ENCODE measurements at regions not wholly inside any gene's neighbourhood (a gene's known extent, or its start where the extent isn't known, plus 50 kb on each side); places are given as distances from the start of the nearest gene placed in this dataset.

DNA sequence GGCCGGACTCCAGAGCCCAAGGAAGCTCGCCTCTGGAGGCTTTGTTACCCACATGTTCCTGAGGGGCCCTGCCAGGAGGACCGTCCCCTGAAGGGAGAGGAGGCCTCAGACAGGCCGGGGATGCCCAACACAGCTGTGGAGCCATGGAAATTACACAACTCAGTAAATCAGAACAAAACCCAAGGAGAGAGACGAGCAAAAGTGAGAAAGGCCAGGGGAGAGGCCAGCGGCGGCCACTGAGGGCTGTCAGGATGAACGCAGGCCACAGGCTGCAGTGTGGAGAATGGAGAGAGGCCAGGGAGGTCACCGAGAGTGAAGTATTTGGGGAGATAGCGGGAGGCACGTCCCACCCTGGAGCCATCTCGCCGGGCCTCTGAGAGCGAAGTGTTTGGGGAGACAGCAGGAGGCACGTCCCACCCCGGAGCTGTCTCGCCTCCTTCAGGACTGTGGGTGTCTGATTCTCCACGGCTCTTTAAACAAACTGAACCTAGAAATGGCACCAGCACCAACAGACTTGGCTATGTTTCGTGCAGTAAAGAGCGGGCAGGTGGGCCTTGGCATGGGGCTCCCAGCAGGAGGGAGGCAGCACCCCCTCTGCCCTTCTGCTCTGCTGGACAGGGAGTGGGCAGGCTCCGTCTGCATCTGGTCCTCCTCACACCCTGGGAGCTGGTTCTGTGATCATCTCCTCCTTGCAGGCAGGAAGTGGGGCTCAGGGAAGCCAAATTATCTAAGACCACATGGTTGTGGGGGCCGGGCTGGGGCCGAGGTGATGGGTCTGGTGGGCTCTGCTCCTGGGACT, 91.0 kb downstream of the YTHDF1 start:
- Histone ChIP-seq H3K27ac (ENCODE audit: low read depth, low read length) (no peak overlapping the region), H3K9ac (ENCODE audit: extremely low read depth, low read length, poor library complexity, severe bottlenecking) (no peak overlapping the region), H3K36me3 (ENCODE audit: control insufficient read depth, insufficient read depth, low read length) (no peaks in the 10 kb centered on the region), H3K4me1 (ENCODE audit: control insufficient read depth, insufficient read depth, low read length) (no peaks in the 10 kb centered on the region), H3K9me3 (ENCODE audit: control insufficient read depth, low read length) (no peaks in the 10 kb centered on the region), H3K4me3 (ENCODE audit: low read length) (no peak overlapping the region), H3K27me3 (ENCODE audit: control insufficient read depth, insufficient read depth, low read length, poor library complexity, severe bottlenecking) (peaks cover 5% of the 10 kb centered on the region)
- WGBS, 2 experiments (ENCODE audit: insufficient coverage in 1 of 2, insufficient read length in 1 of 2) = 83 to 87% methylated on average over 21 to 23 of the region's 23 CpGs
- no peak for TF ChIP-seq CTCF (conservative IDR thresholded peaks at IDR 0.05)
- DNase-seq = peak; percentile 15
- Mint-ChIP-seq H3K4me3 (no peak overlapping the region), H3K27me3 (ENCODE audit: insufficient read depth) (no peaks in the 10 kb centered on the region), H3K36me3 (ENCODE audit: low read depth) (no peaks in the 10 kb centered on the region), H3K9me3 (no peaks in the 10 kb centered on the region), H3K4me1 (no peaks in the 10 kb centered on the region), H3K27ac (no peak overlapping the region)

GRCh38 chr20:63124092-63124781, 91.7 kb downstream of the YTHDF1 start:
- no peak for TF ChIP-seq CTCF (conservative IDR thresholded peaks at IDR 0.05)
- Histone ChIP-seq H3K36me3 (ENCODE audit: control insufficient read depth, insufficient read depth, low read length) (no peaks in the 10 kb centered on the region), H3K9me3 (ENCODE audit: control insufficient read depth, low read length) (no peaks in the 10 kb centered on the region), H3K27me3 (ENCODE audit: control insufficient read depth, insufficient read depth, low read length, poor library complexity, severe bottlenecking) (peaks cover under 1% of the 10 kb centered on the region), H3K27ac (ENCODE audit: low read depth, low read length) (no peak overlapping the region), H3K4me3 (ENCODE audit: low read length) (no peak overlapping the region), H3K4me1 (ENCODE audit: control insufficient read depth, insufficient read depth, low read length) (no peaks in the 10 kb centered on the region), H3K9ac (ENCODE audit: extremely low read depth, low read length, poor library complexity, severe bottlenecking) (no peak overlapping the region)
- H3K4me3 Mint-ChIP-seq = no peak overlapping the region
- H3K4me1 Mint-ChIP-seq = no peaks in the 10 kb centered on the region
- H3K36me3 Mint-ChIP-seq (ENCODE audit: low read depth) = no peaks in the 10 kb centered on the region
- H3K27me3 Mint-ChIP-seq (ENCODE audit: insufficient read depth) = no peaks in the 10 kb centered on the region
- DNase-seq = peak; percentile 35
- WGBS, 2 experiments (ENCODE audit: insufficient coverage in 1 of 2, insufficient read length in 1 of 2) = 79 to 91% methylated on average over 2 to 19 of the region's 19 CpGs
- no peak overlapping the region for H3K27ac Mint-ChIP-seq
- no peaks in the 10 kb centered on the region for H3K9me3 Mint-ChIP-seq

- Histone ChIP-seq H3K4me1 (ENCODE audit: control insufficient read depth, insufficient read depth, low read length) (no peaks in the 10 kb centered on the region), H3K27me3 (ENCODE audit: control insufficient read depth, insufficient read depth, low read length, poor library complexity, severe bottlenecking) (no peaks in the 10 kb centered on the region), H3K36me3 (ENCODE audit: control insufficient read depth, insufficient read depth, low read length) (no peaks in the 10 kb centered on the region), H3K4me3 (ENCODE audit: low read length) (no peak overlapping the region), H3K9ac (ENCODE audit: extremely low read depth, low read length, poor library complexity, severe bottlenecking) (no peak overlapping the region), H3K27ac (ENCODE audit: low read depth, low read length) (no peak overlapping the region), H3K9me3 (ENCODE audit: control insufficient read depth, low read length) (no peaks in the 10 kb centered on the region)
- no peaks in the 10 kb centered on the region for H3K9me3 Mint-ChIP-seq
- H3K4me3 Mint-ChIP-seq = no peak overlapping the region
- no peaks in the 10 kb centered on the region for H3K4me1 Mint-ChIP-seq
- WGBS, 2 experiments (ENCODE audit: insufficient coverage in 1 of 2, insufficient read length in 1 of 2) = 89% methylated on average over 17 to 21 of the region's 21 CpGs
- H3K27ac Mint-ChIP-seq = no peak overlapping the region
- DNase-seq = peak; percentile 18
- no peaks in the 10 kb centered on the region for H3K27me3 Mint-ChIP-seq (ENCODE audit: insufficient read depth)
- H3K36me3 Mint-ChIP-seq (ENCODE audit: low read depth) = no peaks in the 10 kb centered on the region
- TF ChIP-seq CTCF (conservative IDR thresholded peaks at IDR 0.05) = no peak
Measured at GRCh38 chr20:63123331-63123741, 92.6 kb downstream of the YTHDF1 start.
